SK-N-SH (cell line): ENCODE measurements at regions not wholly inside any gene's neighbourhood (a gene's known extent, or its start where the extent isn't known, plus 50 kb on each side); places are given as distances from the start of the nearest gene placed in this dataset.

ENCODE experiments used
- CTCF ChIA-PET: fragments of 300-600, 350-600 bp; formaldehyde crosslinking; extraction: SDS; loops from one replicate; lab custom pipeline; 2021; lab: Yijun Ruan, JAX
- POLR2A ChIA-PET: fragments of 350-600 bp; sonication (Branson Sonifier 250); formaldehyde crosslinking; extraction: SDS; loops from one replicate; lab custom pipeline; 2020; ENCODE audit warnings: antibody characterized with exemption, inconsistent platforms; lab: Yijun Ruan, JAX
- DNase-seq: peaks from one replicate; pipeline ENCODE4 v3.0.0; 2012
- H2AFZ ChIP-seq: fragments of 200-600 bp; sonication (generic); 2 replicates; pipeline ENCODE4 v1.8.1; 2016; ENCODE audit warnings: antibody characterized with exemption, mild to moderate bottlenecking, low read depth
- H3F3A ChIP-seq: fragments of 200-600 bp; sonication (generic); replicated peaks from 2 replicates; pipeline ENCODE3; 2016; ENCODE audit warnings: antibody characterized with exemption, mild to moderate bottlenecking; ENCODE audit not compliant: insufficient read depth
- H3K27ac ChIP-seq, 2 experiments: fragments of 200-500 bp in 1 of 2; fragments of 200-600 bp in 1 of 2; sonication (Bioruptor generic) in 1 of 2; sonication (generic), shearing (Covaris generic) in 1 of 2; 2 replicates each; pipeline versions ENCODE4 v1.5.1 to v1.6.1; 2014 to 2016; ENCODE audit warnings: low read depth in 2 of 2, inconsistent platforms in 1 of 2, low read length in 1 of 2, mild to moderate bottlenecking in 1 of 2, mixed read lengths in 1 of 2
- H3K27me3 ChIP-seq: fragments of 200-600 bp; sonication (generic), shearing (Covaris generic); 2 replicates; pipeline ENCODE4 v1.6.1; 2016; ENCODE audit warnings: mixed run types; ENCODE audit not compliant: insufficient read depth
- H3K36me3 ChIP-seq, 2 experiments: fragments of 200-500 bp in 1 of 2; fragments of 200-600 bp in 1 of 2; sonication (Bioruptor generic) in 1 of 2; sonication (generic) in 1 of 2; replicated peaks in 1 of 2; 2 replicates each; pipeline versions ENCODE3 to v1.5.1; 2014 to 2016; ENCODE audit warnings: low read length in 1 of 2, mild to moderate bottlenecking in 1 of 2; ENCODE audit not compliant: insufficient read depth in 2 of 2, control insufficient read depth in 1 of 2
- H3K4me1 ChIP-seq, 2 experiments: fragments of 200-500 bp in 1 of 2; fragments of 200-600 bp in 1 of 2; sonication (Bioruptor generic) in 1 of 2; sonication (generic), shearing (Covaris generic) in 1 of 2; 2 replicates each; pipeline versions ENCODE4 v1.5.1 to v1.6.1; 2014 to 2016; ENCODE audit warnings: low read depth in 1 of 2, low read length in 1 of 2, mixed run types in 1 of 2; ENCODE audit not compliant: insufficient read depth in 2 of 2, control insufficient read depth in 1 of 2
- H3K4me2 ChIP-seq: fragments of 200-600 bp; sonication (generic), shearing (Covaris generic); 2 replicates; pipeline ENCODE4 v1.6.1; 2017; ENCODE audit warnings: mixed run types
- H3K4me3 ChIP-seq, 2 experiments: fragments of 200-500 bp in 1 of 2; fragments of 200-600 bp in 1 of 2; sonication (Bioruptor generic) in 1 of 2; sonication (generic), shearing (Covaris generic) in 1 of 2; 2 replicates each; pipeline versions ENCODE4 v1.5.1 to v1.8.1; 2014 to 2016; ENCODE audit warnings: low read depth in 2 of 2, inconsistent platforms in 1 of 2, low read length in 1 of 2, mild to moderate bottlenecking in 1 of 2, mixed read lengths in 1 of 2, moderate library complexity in 1 of 2
- H3K79me2 ChIP-seq: fragments of 200-600 bp; sonication (generic); 2 replicates; pipeline ENCODE4 v1.8.1; 2017; ENCODE audit warnings: mild to moderate bottlenecking; ENCODE audit not compliant: insufficient read depth
- H3K9ac ChIP-seq: fragments of 200-600 bp; sonication (generic); 2 replicates; pipeline ENCODE4 v1.6.1; 2017; ENCODE audit warnings: mixed run types
- H3K9me2 ChIP-seq: fragments of 200-600 bp; sonication (generic); 2 replicates; pipeline ENCODE4 v1.6.1; 2017; ENCODE audit warnings: mixed run types
- H3K9me3 ChIP-seq: fragments of 200-600 bp; sonication (generic); 2 replicates; pipeline ENCODE4 v1.6.1; 2017; ENCODE audit warnings: mixed run types, mild to moderate bottlenecking, moderate library complexity
- H4K20me1 ChIP-seq: fragments of 200-600 bp; sonication (generic); 2 replicates; pipeline ENCODE4 v1.6.1; 2017; ENCODE audit warnings: mild to moderate bottlenecking, mixed run types; ENCODE audit not compliant: insufficient read depth
- CHD2 ChIP-seq: fragments of 150-350 bp; IDR thresholded peaks from 2 replicates; pipeline ENCODE4 v1.6.1; 2018; ENCODE audit warnings: low read length; ENCODE audit not compliant: partially characterized antibody
- ELF1 ChIP-seq: IDR thresholded peaks from 2 replicates; pipeline ENCODE4 v1.4.0; 2012
- FOXJ3 ChIP-seq: sonication (generic); formaldehyde crosslinking; IDR thresholded peaks from 2 replicates; pipeline ENCODE4 v1.5.1; 2020; ENCODE audit warnings: mild to moderate bottlenecking, missing genetic modification reagents
- FOXM1 ChIP-seq: IDR thresholded peaks from 2 replicates; pipeline ENCODE4 v1.4.0; 2012; ENCODE audit warnings: low read depth, mild to moderate bottlenecking
- RXRA ChIP-seq: IDR thresholded peaks from 2 replicates; pipeline ENCODE4 v1.4.0; 2012; ENCODE audit warnings: low read depth, mild to moderate bottlenecking, borderline replicate concordance
- TEAD4 ChIP-seq: IDR thresholded peaks from 2 replicates; pipeline ENCODE4 v1.4.0; 2012; ENCODE audit warnings: mild to moderate bottlenecking, borderline replicate concordance; ENCODE audit not compliant: insufficient read depth
- WGBS: methylation state at CpG from one replicate; pipeline ENCODE4 v1.1.6; 2017; ENCODE audit warnings: low lambda C conversion rate; 5-methylcytosine and 5-hydroxymethylcytosine counted together
- TF ChIP-seq, protein P1 (sequence below): IDR thresholded peaks from 2 replicates; pipeline ENCODE4 v1.4.0; 2012; ENCODE audit warnings: low read depth, borderline replicate concordance
- TF ChIP-seq, protein P2 (sequence below): IDR thresholded peaks from 2 replicates; pipeline ENCODE4 v1.4.0; 2012; ENCODE audit warnings: low read depth, borderline replicate concordance
- TF ChIP-seq, protein P3 (sequence below): IDR thresholded peaks from 2 replicates; pipeline ENCODE4; 2012

DNA sequence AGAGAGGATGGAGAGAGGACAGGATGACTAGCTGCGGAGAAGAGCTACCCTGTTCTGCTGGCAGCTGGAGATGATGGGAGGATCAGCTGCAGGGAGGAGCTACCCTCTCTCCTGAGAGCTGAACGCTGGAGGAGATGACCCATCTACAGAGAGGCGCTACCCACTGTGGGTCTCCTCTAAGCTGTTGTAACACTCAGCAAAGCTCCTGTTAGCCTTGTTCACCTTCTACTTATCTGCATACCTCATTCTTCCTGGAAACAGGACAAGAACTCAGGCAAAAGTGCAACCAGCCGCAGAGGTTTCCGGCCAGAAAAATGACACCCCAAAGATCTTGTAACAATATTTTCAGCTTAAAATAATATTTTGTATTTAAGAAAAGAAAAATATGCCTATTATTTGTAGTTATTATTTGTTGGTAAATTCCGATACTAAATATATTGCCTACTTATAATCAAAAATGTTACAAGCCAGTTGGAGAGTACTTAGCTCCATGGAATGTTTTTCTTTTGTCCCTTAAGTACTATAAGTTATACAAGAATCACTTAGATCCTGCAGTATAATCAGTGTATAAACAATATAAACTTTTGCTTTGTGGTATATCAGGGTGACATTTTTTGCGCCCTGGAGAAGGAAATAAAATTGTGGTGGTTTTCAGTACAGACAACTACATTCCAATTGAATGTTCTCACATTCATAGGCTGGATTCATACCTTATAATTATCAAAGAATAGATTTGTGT lies 1188.0 kb upstream of the CADM2 start:
- POLR2A ChIA-PET, result no interaction called here
- CTCF ChIA-PET, result interaction anchor here (0.7 kb wide), 1 partner anchor 10 kb away, joined by 3 read pairs; no protein-coding TSS in a partner anchor
- Histone ChIP-seq H3F3A (no peaks in the 10 kb centered on the region), H3K9me2 (no peaks in the 10 kb centered on the region), H3K27me3 (no peaks in the 10 kb centered on the region), H2AFZ (no peak overlapping the region), H3K79me2 (no peaks in the 10 kb centered on the region), H3K27ac (no peak overlapping the region), H3K9me3 (no peaks in the 10 kb centered on the region), H3K9ac (no peak overlapping the region), H3K4me2 (no peak overlapping the region), H3K4me3 (no peak overlapping the region), H3K36me3 (no peaks in the 10 kb centered on the region), H4K20me1 (no peaks in the 10 kb centered on the region), H3K4me1 (no peaks in the 10 kb centered on the region)
- WGBS, result 18% methylated on average over 7 of the region's 7 CpGs
- TF ChIP-seq, protein P1, sequence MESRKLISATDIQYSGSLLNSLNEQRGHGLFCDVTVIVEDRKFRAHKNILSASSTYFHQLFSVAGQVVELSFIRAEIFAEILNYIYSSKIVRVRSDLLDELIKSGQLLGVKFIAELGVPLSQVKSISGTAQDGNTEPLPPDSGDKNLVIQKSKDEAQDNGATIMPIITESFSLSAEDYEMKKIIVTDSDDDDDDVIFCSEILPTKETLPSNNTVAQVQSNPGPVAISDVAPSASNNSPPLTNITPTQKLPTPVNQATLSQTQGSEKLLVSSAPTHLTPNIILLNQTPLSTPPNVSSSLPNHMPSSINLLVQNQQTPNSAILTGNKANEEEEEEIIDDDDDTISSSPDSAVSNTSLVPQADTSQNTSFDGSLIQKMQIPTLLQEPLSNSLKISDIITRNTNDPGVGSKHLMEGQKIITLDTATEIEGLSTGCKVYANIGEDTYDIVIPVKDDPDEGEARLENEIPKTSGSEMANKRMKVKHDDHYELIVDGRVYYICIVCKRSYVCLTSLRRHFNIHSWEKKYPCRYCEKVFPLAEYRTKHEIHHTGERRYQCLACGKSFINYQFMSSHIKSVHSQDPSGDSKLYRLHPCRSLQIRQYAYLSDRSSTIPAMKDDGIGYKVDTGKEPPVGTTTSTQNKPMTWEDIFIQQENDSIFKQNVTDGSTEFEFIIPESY, result no peak
- no peak for TF ChIP-seq ELF1
- TF ChIP-seq, protein P2, sequence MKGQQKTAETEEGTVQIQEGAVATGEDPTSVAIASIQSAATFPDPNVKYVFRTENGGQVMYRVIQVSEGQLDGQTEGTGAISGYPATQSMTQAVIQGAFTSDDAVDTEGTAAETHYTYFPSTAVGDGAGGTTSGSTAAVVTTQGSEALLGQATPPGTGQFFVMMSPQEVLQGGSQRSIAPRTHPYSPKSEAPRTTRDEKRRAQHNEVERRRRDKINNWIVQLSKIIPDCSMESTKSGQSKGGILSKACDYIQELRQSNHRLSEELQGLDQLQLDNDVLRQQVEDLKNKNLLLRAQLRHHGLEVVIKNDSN, result no peak
- DNase-seq, result no peak

GRCh38 chr3:83802801-83803200 lies 1156.0 kb upstream of the CADM2 start:
- H3K9ac ChIP-seq, result no peak overlapping the region
- H3K4me3 ChIP-seq, result no peak overlapping the region
- H3F3A ChIP-seq, result no peaks in the 10 kb centered on the region
- ChIA-PET CTCF (no interaction called here), POLR2A (no interaction called here)
- H3K9me3 ChIP-seq, result no peaks in the 10 kb centered on the region
- H2AFZ ChIP-seq, result no peak overlapping the region
- 0% methylated on average over 2 of the region's 2 CpGs for WGBS
- no peaks in the 10 kb centered on the region for H3K9me2 ChIP-seq
- no peaks in the 10 kb centered on the region for H3K36me3 ChIP-seq
- no peaks in the 10 kb centered on the region for H3K79me2 ChIP-seq
- no peaks in the 10 kb centered on the region for H4K20me1 ChIP-seq
- H3K27ac ChIP-seq, result no peak overlapping the region
- no peak for DNase-seq
- H3K4me2 ChIP-seq, result no peak overlapping the region
- no peaks in the 10 kb centered on the region for H3K27me3 ChIP-seq
- no peaks in the 10 kb centered on the region for H3K4me1 ChIP-seq
- TF ChIP-seq FOXJ3 (CRISPR knock-in tag) (no peak), TEAD4 (no peak), FOXM1 (no peak), CHD2 (no peak), RXRA (no peak)
- TF ChIP-seq, protein P2, result no peak
- TF ChIP-seq, protein P3, sequence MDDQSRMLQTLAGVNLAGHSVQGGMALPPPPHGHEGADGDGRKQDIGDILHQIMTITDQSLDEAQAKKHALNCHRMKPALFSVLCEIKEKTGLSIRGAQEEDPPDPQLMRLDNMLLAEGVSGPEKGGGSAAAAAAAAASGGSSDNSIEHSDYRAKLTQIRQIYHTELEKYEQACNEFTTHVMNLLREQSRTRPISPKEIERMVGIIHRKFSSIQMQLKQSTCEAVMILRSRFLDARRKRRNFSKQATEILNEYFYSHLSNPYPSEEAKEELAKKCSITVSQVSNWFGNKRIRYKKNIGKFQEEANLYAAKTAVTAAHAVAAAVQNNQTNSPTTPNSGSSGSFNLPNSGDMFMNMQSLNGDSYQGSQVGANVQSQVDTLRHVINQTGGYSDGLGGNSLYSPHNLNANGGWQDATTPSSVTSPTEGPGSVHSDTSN, result no peak
